GM12875 (cell line): ENCODE measurements at regions not wholly inside any gene's neighbourhood (a gene's known extent, or its start where the extent isn't known, plus 50 kb on each side); places are given as distances from the start of the nearest gene placed in this dataset.

ENCODE experiments used
- H3K4me3 ChIP-seq: one replicate; pipeline ENCODE4 v1.5.1; 2011; ENCODE audit warnings: low read depth, low read length, control low read depth
- CTCF ChIP-seq: IDR thresholded peaks from 2 replicates; pipeline ENCODE4 v1.5.1; 2011; ENCODE audit warnings: low read depth, mild to moderate bottlenecking, control low read depth, inconsistent platforms, low read length, moderate library complexity, borderline replicate concordance; ENCODE audit not compliant: insufficient read depth

- H3K4me3 ChIP-seq = no peak overlapping the region
- TF ChIP-seq CTCF = no peak
Observed at GRCh38 chr9:87100001-87100400, 152.7 kb upstream of the GAS1 start.

- H3K4me3 ChIP-seq = no peak overlapping the region
- no peak for TF ChIP-seq CTCF
Observed at GRCh38 chr9:87102126-87102525, 154.8 kb upstream of the GAS1 start.

GRCh38 chr9:87107072-87107471, 159.8 kb upstream of the GAS1 start:
- H3K4me3 ChIP-seq = no peak overlapping the region
- no peak for TF ChIP-seq CTCF

- no peak for TF ChIP-seq CTCF
Observed at GRCh38 chr9:87108661-87109060, 161.4 kb upstream of the GAS1 start.

GRCh38 chr9:87109231-87109631, 161.9 kb upstream of the GAS1 start:
- no peak for TF ChIP-seq CTCF
- H3K4me3 ChIP-seq = no peak overlapping the region

More at GRCh38 chr9:87108661-87109060, 161.4 kb upstream of the GAS1 start:
- no peak overlapping the region for H3K4me3 ChIP-seq

GRCh38 chr9:87109851-87110250, 162.5 kb upstream of the GAS1 start:
- no peak for TF ChIP-seq CTCF

GRCh38 chr9:87111010-87111409, 163.7 kb upstream of the GAS1 start:
- no peak for TF ChIP-seq CTCF
- no peak overlapping the region for H3K4me3 ChIP-seq

More at GRCh38 chr9:87109851-87110250, 162.5 kb upstream of the GAS1 start:
- H3K4me3 ChIP-seq = no peak overlapping the region
